Ishikawa (cell line): ENCODE measurements at regions not wholly inside any gene's neighbourhood (a gene's known extent, or its start where the extent isn't known, plus 50 kb on each side); places are given as distances from the start of the nearest gene placed in this dataset.

Experiments used
- CEBPB ChIP-seq: IDR thresholded peaks from 2 replicates; pipeline ENCODE4 v1.6.1; 2012
- CREB1 ChIP-seq: IDR thresholded peaks from 2 replicates; pipeline ENCODE4 v1.6.1; 2012; ENCODE audit warnings: low read depth
- EGR1 ChIP-seq: IDR thresholded peaks from 2 replicates; pipeline ENCODE4 v1.6.1; 2012
- EP300 ChIP-seq: IDR thresholded peaks from 2 replicates; pipeline ENCODE4 v1.6.1; 2012; ENCODE audit warnings: borderline replicate concordance
- FOXM1 ChIP-seq: IDR thresholded peaks from 2 replicates; pipeline ENCODE4 v1.6.1; 2012; ENCODE audit warnings: low read depth, borderline replicate concordance
- MAX ChIP-seq: IDR thresholded peaks from 2 replicates; pipeline ENCODE4 v1.6.1; 2012
- NFIC ChIP-seq: IDR thresholded peaks from 2 replicates; pipeline ENCODE4 v1.6.1; 2012
- RAD21 ChIP-seq: IDR thresholded peaks from 2 replicates; pipeline ENCODE4 v1.6.1; 2012; ENCODE audit warnings: low read depth
- REST ChIP-seq: IDR thresholded peaks from 2 replicates; pipeline ENCODE4 v1.6.1; 2012; ENCODE audit warnings: low read depth, mild to moderate bottlenecking
- TAF1 ChIP-seq: IDR thresholded peaks from 2 replicates; pipeline ENCODE4 v1.6.1; 2012; ENCODE audit warnings: low read depth, mild to moderate bottlenecking
- TCF12 ChIP-seq: IDR thresholded peaks from 2 replicates; pipeline ENCODE4 v1.6.1; 2012; ENCODE audit warnings: low read depth
- TEAD4 ChIP-seq: IDR thresholded peaks from 2 replicates; pipeline ENCODE4 v1.6.1; 2012
- USF1 ChIP-seq: IDR thresholded peaks from 2 replicates; pipeline ENCODE4 v1.6.1; 2012
- YY1 ChIP-seq: IDR thresholded peaks from 2 replicates; pipeline ENCODE4 v1.6.1; 2012; ENCODE audit warnings: low read depth
- ZBTB7A ChIP-seq: IDR thresholded peaks from 2 replicates; pipeline ENCODE4 v1.6.1; 2012; ENCODE audit warnings: low read depth

- TF ChIP-seq CEBPB: no peak
- TF ChIP-seq REST: no peak
- no peak for TF ChIP-seq CREB1
- TF ChIP-seq NFIC: no peak
- TF ChIP-seq EP300: no peak
- no peak for TF ChIP-seq TAF1
- TF ChIP-seq MAX: no peak
- no peak for TF ChIP-seq ZBTB7A
- TF ChIP-seq USF1: no peak
- no peak for TF ChIP-seq RAD21
- TF ChIP-seq TEAD4: no peak
- no peak for TF ChIP-seq YY1
- no peak for TF ChIP-seq FOXM1
- TF ChIP-seq EGR1: no peak
- no peak for TF ChIP-seq TCF12
Measured at GRCh38 chr13:42379241-42379640, 107.3 kb downstream of the AKAP11 start.

- no peak for TF ChIP-seq EGR1
- no peak for TF ChIP-seq MAX
- TF ChIP-seq RAD21: no peak
- no peak for TF ChIP-seq YY1
- no peak for TF ChIP-seq TCF12
- TF ChIP-seq CREB1: no peak
- no peak for TF ChIP-seq USF1
- TF ChIP-seq FOXM1: no peak
- TF ChIP-seq NFIC: no peak
- no peak for TF ChIP-seq EP300
- TF ChIP-seq CEBPB: no peak
- no peak for TF ChIP-seq TEAD4
- no peak for TF ChIP-seq ZBTB7A
- no peak for TF ChIP-seq TAF1
Measured at GRCh38 chr13:42380420-42381164, 108.6 kb downstream of the AKAP11 start.

GRCh38 chr13:42381165-42381425, 109.1 kb downstream of the AKAP11 start:
- TF ChIP-seq TEAD4 (no peak), MAX (no peak), RAD21 (no peak), FOXM1 (no peak), TAF1 (no peak), ZBTB7A (no peak), NFIC (no peak), CEBPB (no peak), USF1 (no peak), YY1 (no peak), CREB1 (no peak), EGR1 (no peak), EP300 (no peak), TCF12 (no peak), REST (no peak)

GRCh38 chr13:42383025-42383424, 111.1 kb downstream of the AKAP11 start:
- TF ChIP-seq RAD21 (no peak), TCF12 (no peak), CREB1 (no peak), EP300 (no peak), TAF1 (no peak)

GRCh38 chr13:42384265-42384664, 112.3 kb downstream of the AKAP11 start:
- TF ChIP-seq TCF12 (no peak), REST (no peak), TAF1 (no peak), MAX (no peak), FOXM1 (no peak), EGR1 (no peak), RAD21 (no peak), USF1 (no peak), CEBPB (no peak), YY1 (no peak), NFIC (no peak), ZBTB7A (no peak), CREB1 (no peak), EP300 (no peak), TEAD4 (no peak)
